ENCODE measurements at regions not wholly inside any gene's neighbourhood (a gene's known extent, or its start where the extent isn't known, plus 50 kb on each side); places are given as distances from the start of the nearest gene placed in this dataset.

GRCh38 chr6:134738211-134738885 is 211.6 kb downstream of the ALDH8A1 start:
- no peak for DNase-seq

- no peak for DNase-seq
Observed at GRCh38 chr6:134735461-134735860, 214.4 kb downstream of the ALDH8A1 start.

- no peak for DNase-seq
Observed at GRCh38 chr6:134734312-134734869, 215.5 kb downstream of the ALDH8A1 start.

GRCh38 chr6:134733801-134734200 is 216.1 kb downstream of the ALDH8A1 start:
- no peak for DNase-seq

GRCh38 chr6:134732763-134733162 is 217.1 kb downstream of the ALDH8A1 start:
- no peak for DNase-seq

GRCh38 chr6:134731615-134732014 is 218.3 kb downstream of the ALDH8A1 start:
- DNase-seq, result no peak

- DNase-seq, result no peak
Observed at GRCh38 chr6:134730013-134730412, 219.9 kb downstream of the ALDH8A1 start.

- no peak for DNase-seq
Observed at GRCh38 chr6:134729561-134729960, 220.3 kb downstream of the ALDH8A1 start.

- no peak for DNase-seq
Observed at GRCh38 chr6:134727081-134727480, 222.8 kb downstream of the ALDH8A1 start.

- DNase-seq, result no peak
Observed at GRCh38 chr6:134725590-134725989, 224.3 kb downstream of the ALDH8A1 start.

GRCh38 chr6:134724771-134725340 is 225.0 kb downstream of the ALDH8A1 start:
- no peak for DNase-seq

GRCh38 chr6:134723081-134723871 is 226.6 kb downstream of the ALDH8A1 start:
- no peak for DNase-seq

- no peak for DNase-seq
Observed at GRCh38 chr6:134722200-134722870, 227.6 kb downstream of the ALDH8A1 start.

- DNase-seq, result no peak
Observed at GRCh38 chr6:134721060-134721405, 228.9 kb downstream of the ALDH8A1 start.

- no peak for DNase-seq
Observed at GRCh38 chr6:134720353-134721059, 229.4 kb downstream of the ALDH8A1 start.

- no peak for DNase-seq
Observed at GRCh38 chr6:134719911-134720310, 230.0 kb downstream of the ALDH8A1 start.

GRCh38 chr6:134719286-134719685 is 230.6 kb downstream of the ALDH8A1 start:
- no peak for DNase-seq

- peak; percentile 12 for DNase-seq
Observed at GRCh38 chr6:134714679-134715078, 235.2 kb downstream of the ALDH8A1 start.

- DNase-seq, result no peak
Observed at GRCh38 chr6:134714113-134714512, 235.8 kb downstream of the ALDH8A1 start.

- no peak for DNase-seq
Observed at GRCh38 chr6:134712311-134712710, 237.6 kb downstream of the ALDH8A1 start.

- DNase-seq, result no peak
Observed at GRCh38 chr6:134708079-134708478, 241.8 kb downstream of the ALDH8A1 start.

- peak; percentile 49 for DNase-seq
Observed at GRCh38 chr6:134707342-134708031, 242.4 kb downstream of the ALDH8A1 start.

Measured in NCI-H2029 treated with DMSO at 0.1 percent for 48 hours (cell line).